NCI-H774 (cell line): ENCODE measurements at regions not wholly inside any gene's neighbourhood (a gene's known extent, or its start where the extent isn't known, plus 50 kb on each side); places are given as distances from the start of the nearest gene placed in this dataset.

Source experiments
- DNase-seq: peaks from one replicate; lab custom pipeline; 2025; lab: John Stamatoyannopoulos, UW

DNA sequence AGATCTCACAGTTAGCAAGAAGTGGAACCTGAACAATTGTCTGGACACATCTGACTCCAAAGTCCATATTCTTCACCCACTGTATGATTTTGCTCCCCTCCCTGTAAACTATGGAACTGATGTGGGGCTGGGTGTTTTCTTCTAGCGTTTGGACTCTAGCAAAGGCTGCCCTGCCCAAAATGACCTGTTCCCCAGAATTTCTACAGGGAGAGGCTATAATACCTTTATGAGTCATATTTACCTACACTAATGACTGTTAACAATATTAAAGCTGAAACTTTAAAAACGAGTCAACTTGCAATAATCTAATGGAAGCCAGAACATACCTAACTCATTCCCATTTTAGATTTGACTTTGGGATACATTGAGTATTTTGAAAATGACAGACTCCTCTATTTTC lies 531.2 kb upstream of the CFAP20DC start:
- DNase-seq, result no peak

DNA sequence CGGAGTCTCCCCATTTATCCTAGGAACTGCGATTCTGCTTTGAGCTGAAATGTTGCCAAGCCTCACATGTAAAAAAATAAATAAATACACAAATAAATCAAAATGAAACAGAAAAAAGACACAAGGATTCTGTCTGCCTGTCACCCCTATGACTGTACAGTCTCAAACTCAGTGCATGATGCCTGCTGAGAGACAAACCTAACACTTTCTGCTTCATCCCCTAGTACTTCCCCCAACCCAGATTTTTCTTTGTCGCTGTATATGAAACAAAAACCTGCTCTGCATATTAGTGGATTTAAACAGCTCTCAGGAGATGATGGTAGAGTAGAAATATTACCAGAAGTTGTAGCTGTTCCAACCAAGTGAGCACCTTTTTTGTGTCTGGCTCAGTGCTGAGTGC lies 530.7 kb upstream of the CFAP20DC start:
- DNase-seq, result no peak

DNA sequence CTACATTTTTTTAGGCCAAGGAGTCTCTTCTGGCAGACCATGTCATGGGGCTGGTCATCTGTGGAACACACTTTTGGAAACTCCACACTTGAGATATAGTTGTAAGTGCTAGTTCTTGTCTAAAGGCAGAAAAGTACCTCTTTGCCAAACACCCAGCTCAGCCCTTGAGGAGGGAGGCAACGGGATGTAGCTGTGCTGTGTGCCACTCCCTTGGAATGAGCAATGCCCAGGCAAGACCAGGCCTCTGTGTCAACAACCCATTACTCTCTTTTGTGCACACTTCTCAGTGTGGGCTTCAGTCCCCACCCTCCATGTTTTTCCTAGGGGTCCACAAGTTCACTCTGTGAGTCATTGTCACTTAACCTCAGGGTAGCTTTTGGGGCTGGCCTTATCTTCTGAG lies 528.3 kb upstream of the CFAP20DC start:
- no peak for DNase-seq

DNA sequence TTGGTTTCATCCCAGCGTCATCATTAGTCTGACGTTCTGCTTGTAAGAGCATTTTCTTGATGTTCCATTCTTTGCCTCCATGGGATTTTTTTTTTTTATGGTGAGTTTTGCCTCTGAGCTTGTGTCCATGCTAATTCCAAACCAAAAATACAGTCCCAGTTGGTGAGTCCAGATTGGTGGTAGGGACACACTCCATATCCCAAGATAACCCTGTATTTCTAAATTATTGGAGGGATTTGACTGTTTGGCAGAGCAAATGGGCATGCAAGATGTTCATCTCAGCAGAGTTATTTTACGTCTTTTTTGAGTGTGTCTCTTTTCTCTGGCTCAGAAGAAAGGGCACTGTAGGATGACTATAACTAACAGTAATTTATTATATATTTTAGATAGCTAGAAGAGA lies 526.8 kb upstream of the CFAP20DC start:
- DNase-seq, result no peak

DNA sequence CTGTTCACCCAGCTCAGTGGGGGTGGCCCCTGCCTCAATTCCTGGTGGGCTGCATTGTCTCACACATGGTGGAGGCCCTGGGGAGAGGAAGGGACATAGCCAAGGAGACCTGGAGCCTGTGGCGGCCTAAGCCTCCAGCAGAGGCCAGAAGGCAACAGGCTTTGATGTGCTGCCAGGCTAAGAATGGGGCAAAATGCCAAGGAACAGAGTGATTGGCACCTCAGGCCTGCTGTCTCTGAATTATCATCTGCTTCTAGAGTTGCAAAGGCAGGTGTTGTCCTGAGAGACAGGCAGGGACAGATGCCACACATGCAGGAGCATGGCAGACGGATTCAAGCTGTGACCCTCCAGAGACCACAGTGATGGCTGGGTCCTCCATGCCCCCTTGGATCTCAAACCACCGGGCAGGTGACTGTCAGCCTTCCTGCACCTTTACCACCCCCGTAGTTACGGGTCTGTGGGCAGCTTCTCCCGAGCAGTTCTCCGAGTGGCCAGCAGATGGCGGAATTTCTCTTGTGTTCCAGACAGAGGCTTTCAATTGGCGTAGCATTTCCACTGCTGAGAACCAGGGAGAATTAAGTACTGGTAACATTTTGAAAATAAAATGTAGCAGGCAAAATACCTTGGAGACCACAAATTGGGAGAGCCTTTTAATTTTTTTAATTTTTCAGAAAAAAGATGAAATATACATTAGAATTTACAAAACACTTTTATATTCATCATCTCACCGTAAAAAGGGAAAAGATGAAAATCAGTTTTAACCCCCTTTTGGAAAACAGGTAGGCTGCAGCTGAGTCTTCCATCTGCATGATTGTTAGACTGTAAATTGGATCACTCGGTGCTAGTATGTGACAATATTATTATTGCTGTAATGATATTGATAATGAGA lies 525.5 kb upstream of the CFAP20DC start:
- DNase-seq, result peak; percentile 60

DNA sequence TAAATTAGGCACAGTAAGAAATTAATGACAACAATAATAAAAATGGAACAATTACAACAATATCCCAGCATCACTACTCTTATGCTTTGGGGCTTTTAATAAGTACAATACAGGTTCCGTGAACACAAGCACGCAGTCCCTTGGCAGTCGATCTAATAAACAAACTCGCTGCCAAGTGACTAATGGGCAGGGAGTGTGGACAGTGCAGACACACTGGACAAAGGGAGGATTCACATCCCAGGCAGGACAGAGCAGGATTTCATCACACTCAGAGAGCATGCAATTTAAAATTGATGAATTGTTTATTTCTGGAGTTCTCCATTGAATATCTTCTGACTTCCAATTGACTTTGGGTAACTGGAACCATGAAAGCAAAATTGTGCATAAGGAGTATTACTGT lies 524.1 kb upstream of the CFAP20DC start:
- DNase-seq, result no peak

DNA sequence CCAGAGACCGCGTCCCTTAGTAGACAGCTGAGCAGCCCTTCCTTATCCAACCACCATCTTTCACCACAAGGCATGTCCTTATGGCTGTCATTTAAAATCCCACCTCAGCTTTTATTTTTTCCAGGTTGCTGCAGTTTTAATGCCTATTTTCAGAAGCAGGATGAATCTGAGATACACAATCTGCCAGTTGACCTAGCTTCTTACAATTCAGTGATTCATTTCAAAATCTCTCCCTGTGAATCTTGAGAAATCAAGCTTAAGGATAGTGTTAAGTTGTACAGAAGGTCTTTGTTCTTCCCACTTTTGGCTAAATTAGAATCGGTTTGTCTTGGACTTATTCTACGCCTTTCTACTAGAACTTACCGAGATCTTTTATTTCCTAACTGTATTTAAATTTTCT lies 522.3 kb upstream of the CFAP20DC start:
- DNase-seq, result no peak

DNA sequence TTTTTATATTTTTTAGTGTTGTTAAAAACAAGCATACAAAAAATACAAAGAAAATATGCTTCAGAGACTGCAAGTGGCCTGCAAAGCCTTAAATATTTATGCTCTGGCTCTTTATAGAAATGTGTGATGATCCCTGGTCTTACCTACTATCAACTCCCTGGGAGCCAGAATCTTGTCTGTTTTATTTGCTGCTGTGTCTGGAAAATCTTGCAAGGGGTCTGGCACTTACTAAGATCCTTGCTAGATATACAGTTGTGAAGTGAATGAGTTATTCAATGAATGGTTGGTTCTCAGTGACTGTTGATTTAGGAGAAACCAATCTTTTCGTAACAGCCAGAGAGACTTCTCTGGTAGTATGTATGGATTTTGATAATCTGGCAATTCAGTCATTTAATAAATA lies 521.0 kb upstream of the CFAP20DC start:
- no peak for DNase-seq

DNA sequence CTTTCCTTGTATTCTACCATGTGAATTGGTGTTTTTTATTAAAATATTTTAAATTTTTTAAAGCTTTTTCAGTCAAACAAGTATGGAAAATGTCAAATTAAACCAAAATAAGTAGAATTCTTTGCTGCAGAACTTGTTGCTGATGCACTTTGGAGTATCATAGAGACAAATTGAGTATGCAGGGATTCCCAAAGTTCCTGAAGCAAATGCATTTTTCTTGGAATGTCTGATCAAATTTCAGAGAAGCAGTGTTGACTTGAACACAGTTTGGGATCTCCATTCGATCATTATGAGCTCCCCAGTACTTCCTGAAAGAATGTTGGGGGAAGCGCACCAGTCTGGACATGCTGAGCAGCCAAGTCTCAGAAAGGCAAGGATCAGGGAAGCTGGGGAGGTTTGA lies 517.8 kb upstream of the CFAP20DC start:
- no peak for DNase-seq

DNA sequence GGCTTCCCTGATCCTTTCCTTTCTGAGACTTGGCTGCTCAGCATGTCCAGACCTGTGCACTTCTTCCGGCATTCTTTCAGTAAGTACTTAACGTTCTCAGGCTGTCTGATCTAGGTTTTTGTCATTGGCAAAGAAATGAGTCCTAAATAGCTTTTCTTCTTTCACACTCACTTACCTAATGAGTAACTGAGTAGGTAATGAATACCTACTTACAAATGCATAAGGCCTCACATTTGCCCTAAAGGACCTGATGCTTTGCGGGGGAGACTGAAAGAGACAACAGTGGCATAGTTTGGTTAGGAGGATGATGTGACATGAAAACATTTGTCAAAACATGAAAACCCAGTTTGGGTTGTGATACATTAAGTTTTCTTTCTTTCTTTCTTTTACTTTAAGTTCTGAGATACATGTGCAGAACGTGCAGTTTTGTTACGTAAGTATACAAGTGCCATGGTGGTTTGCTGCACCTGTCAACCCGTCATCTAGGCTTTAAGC lies 516.7 kb upstream of the CFAP20DC start:
- no peak for DNase-seq

DNA sequence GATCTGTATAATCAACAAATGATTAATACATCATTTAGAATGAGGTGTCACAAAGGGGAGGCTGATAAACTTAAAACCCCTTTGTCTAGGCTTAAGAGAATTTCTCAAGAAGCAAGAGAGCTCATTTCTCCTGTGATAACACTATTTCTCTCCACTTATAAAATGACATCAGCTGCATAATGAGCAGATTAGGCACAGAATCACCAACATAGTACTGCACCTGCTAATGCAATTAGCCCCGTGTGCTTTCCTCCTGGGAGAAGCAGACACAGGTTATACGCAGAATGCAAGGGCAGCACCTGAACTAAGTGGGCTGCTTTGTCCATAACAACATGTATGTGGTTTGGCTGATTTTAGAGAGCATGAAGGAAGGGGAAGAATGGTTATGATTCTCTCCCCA lies 515.3 kb upstream of the CFAP20DC start:
- DNase-seq, result no peak

DNA sequence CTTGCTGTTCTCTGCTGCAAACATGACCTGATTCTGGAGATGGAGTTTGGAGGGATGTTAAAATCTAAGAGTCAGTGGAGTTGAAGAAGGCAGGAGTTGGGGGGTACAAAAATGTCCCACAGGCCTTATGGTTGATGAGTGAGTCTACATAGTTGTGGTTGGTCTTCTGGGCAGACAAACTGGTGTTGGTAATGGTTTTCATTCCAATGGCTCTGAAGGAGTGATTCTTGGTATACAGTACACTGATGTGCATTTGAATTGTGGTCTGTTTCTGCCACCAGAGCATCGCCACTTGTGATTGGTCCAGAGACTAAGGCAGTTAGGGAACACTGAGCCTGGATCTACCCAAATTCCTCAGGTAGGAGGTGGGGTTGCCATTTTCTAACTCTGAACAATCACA lies 514.1 kb upstream of the CFAP20DC start:
- no peak for DNase-seq

DNA sequence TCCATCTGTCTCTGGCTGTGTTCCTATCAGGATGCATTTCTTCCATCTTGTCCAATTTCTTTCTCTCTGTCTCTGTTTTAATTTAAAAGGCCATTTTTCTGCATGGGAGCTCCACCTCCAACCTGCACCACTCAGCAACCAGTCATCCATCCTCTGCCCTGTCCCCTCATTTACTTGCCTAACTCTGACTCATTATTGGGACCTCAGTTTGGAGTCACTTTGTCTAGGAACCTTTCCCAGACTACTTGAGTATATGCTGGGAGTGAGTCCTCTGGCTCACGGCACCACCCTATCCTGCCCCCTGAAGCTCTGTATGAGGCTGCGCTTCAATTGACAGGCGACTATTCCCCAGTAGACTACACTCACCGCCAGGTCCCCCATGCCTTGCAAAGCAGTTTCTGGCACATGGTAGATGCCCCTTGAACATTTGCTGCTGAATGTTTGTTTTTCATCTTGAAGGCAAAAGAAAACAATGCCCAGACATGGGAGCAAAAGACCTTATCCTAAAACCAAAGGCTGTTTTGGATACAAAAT lies 513.3 kb upstream of the CFAP20DC start:
- no peak for DNase-seq

DNA sequence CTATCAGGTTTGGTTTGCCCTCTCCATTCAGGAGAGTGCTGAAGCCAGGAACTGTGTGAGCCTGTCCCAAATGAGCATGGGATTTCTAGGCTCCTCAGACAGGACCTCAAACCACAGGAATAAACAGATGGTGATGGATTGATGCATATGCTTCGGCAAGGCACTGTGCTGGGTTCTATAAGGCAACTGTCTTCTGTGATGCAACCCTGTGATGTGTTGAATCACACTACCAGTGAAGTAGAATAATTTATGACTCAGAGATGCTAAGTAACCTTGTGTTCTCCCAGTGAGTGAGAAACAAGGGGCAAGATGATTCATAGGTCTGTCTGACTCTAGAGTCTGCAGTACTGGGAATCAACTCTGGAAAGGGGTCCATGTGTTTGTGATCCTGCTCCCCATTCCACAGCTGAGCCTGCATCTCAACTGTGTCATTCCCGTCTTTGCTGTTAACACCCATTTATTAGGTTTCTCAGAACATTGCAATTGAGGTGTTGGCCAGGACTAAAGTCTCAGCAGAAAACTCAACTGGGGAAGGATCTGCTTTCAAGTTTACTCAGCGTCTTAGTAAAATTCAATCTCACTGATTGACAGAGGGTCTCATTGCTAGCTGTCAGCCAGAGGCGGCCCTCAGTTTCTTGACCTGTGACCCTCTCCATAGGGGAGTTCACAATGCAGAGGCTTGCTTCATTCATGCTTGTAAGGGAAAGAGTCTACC lies 510.1 kb upstream of the CFAP20DC start:
- no peak for DNase-seq

DNA sequence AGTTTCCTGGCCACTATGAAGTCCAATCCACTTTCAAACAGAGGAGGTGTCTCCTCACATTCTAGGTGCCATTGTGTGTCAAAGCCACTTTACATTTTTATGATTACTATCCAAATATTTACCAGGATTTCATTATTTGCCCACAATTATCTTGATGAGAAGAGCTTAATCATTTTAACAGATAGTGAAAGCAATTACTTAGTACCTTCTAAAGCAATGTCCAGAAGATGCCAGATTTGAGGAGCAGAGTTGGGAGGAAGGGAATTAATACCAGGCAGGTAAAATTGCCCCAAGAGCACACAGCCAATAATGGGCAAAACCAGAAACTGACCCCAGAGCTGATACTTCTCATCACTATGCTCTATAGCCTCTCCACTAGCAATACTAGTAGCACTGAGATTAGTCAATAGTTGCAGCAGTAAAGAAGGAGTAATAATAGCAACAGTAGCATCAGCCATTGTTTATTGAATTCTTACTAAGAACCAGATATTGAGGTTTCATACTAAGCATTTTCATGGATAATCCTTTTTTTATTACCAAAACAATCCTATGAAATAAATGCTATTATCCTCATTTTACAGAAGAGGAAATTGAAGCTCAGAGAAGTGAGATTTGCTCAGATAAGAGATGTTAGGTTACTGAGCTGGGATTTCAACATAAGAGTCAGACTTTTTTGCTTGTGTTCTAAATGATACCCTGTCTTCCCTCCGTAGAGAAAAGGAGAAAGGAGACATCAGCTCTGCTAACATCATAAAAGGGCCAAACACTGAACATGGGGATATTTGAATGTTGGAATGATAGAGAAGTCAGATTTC lies 509.3 kb upstream of the CFAP20DC start:
- no peak for DNase-seq

DNA sequence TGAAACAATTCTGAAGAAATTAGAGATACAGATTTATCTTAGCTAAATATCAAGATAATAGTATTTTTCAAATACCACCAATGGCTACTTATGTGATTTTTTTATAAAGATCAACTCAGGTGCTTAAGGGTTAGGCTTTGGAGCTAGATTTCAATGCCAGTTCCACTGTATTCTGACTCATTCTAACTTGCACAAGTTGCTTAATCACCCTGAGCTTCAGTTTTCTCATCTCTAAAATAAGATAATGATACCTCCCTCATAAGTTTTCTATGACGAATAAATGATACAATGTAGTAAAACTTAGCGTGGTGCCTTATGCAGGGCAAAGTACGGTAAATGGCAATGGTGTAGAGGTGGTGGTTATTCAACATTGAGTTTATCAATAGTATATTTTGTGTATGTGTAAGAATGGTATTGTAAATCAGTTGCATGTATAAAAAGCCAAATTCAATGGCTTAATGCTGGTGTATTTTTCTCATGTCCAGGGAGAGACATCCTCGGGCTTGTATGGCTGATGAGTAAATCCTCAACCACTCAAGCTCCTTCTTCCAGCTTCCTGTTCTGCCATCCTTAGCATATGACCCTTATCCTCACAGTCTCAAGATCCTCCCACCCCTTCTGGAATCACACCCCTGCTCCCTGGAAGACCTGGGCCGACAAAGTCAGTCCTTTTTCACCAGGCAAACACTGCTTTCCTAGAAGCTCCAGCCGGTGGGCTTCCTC lies 505.9 kb upstream of the CFAP20DC start:
- DNase-seq, result no peak

DNA sequence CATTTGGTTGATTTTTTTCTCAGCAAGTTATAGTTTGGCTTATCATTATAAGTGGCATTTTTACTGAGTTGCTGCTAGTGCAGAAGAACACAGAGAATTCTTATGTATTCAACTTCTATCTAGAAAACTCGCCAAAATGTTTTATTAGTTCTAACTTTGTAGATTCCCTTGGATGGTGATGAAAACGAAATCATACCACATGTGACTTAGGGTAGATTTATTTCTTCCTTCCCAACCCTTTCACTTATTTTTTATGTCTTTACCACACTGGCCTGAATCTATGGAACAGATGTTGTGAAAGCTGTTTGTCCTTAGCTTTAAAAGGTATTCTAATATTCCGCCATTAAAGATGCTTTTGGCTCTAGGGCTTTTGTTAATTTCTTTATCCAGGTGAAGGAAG lies 503.3 kb upstream of the CFAP20DC start:
- DNase-seq, result no peak

DNA sequence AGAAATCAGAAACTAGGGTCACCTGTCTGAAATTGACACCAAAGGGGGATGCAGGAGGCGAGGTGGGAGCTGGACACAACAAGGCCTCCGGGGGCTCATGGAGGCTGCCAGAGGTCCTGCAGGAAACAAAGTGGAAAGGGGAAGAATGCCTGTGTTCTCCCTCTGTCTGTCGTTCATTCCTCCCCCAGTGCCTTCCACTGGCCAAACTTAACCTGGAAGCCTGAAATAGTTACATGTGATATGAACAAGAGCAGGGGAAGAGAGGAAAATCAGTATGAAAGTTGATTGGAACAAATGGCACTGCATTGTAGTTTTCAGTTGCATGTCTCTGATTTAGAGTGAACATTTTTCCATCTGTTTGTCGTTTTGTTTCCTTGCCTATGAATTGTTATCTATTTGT lies 502.0 kb upstream of the CFAP20DC start:
- DNase-seq, result no peak

DNA sequence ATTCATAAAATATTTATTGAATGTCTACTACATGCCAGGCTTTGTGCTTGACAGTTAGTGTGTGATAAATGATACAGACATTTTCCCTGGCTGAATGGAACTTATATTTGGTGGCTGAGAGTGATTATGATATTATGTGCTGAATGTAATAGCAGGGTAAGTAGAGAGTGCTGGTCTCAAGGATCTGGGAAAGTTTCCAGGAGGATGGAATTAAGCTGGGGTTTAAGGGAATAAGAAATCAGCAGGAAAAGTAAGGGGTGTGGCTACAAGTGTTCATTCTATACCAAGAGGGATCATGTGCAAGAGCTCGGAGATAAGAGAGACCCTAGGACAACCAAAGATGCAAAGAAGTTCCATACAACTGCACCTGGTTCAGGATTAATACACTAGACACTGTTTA lies 500.1 kb upstream of the CFAP20DC start:
- no peak for DNase-seq

DNA sequence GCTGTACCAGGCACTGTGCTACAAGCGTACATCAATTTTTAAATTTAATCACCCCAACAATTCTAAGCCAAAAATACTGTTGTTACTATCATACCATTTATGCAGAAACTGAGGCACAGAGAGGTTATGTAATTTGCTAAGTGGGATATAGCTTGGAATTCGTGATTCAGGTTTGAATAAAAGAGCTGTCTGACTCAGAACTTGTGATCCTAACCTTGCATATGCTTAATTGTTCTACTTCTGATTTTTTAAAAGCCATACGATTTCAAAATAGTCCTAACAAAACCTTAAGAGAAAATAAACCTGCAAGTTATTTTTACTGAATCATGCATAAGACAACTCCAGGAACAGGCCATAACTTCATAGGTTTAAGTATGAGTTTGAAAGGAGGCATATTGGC lies 498.0 kb upstream of the CFAP20DC start:
- no peak for DNase-seq

DNA sequence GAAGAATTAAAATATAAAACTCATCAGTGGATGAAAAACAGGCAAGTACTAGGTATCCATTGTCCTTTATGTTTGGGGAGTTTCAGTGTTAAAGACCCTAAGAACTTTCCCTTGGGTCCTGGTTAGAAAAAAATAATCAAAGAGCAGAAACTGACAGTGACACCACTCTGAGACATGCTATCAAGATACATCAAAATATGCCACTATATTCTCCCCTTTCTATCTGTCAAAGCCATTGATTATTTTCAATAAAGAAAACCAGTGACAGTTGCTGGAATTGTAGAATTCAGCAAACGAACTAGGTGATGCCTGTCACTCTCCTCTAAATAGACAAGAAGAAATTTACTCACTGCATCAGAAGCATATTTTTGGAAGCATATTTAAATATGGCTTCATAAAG lies 496.7 kb upstream of the CFAP20DC start:
- DNase-seq, result no peak

DNA sequence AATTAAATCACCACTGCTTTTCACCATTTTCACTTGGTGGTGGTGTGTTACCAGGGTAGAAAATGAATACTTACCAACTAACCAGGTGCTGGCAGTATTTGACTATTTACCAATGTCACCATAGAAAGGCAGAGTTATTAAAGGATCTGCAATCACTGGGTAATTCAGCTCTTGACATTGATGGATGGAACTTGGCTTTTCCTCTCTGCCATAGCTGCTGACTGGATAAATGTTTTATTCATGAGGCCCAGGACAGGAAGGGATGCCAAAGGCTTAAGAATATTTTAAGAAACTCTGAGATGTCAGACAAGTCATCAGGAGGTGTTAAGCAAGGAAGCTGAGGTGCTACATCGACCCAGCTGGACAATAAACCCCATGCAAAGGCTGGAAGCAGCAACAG lies 495.5 kb upstream of the CFAP20DC start:
- peak; percentile 14 for DNase-seq
